ENCODE measurements at regions not wholly inside any gene's neighbourhood (a gene's known extent, or its start where the extent isn't known, plus 50 kb on each side); places are given as distances from the start of the nearest gene placed in this dataset.

DNA sequence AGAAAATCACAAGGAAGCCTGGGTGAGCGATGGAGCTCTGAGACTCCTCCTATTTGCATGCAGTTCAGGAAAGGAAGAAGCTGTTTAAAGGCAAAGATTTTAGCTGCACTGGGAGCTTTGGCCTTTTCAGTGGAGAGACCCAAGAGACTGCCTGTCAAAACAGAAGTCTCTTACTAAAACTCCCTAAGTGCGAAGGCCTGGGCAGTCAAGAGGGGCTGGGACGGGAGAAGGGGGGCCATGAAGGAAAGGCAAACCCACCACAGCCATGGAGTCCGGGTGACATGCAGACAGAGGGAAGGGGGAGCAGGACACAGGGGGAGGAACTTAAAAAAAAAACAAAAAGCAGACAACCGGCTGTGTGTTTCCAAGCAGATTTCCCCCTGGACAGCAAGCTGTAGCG, 537.6 kb upstream of the NOX3 start:
- no peak for DNase-seq (ENCODE audit: low read depth)
- TF ChIP-seq, protein P1, sequence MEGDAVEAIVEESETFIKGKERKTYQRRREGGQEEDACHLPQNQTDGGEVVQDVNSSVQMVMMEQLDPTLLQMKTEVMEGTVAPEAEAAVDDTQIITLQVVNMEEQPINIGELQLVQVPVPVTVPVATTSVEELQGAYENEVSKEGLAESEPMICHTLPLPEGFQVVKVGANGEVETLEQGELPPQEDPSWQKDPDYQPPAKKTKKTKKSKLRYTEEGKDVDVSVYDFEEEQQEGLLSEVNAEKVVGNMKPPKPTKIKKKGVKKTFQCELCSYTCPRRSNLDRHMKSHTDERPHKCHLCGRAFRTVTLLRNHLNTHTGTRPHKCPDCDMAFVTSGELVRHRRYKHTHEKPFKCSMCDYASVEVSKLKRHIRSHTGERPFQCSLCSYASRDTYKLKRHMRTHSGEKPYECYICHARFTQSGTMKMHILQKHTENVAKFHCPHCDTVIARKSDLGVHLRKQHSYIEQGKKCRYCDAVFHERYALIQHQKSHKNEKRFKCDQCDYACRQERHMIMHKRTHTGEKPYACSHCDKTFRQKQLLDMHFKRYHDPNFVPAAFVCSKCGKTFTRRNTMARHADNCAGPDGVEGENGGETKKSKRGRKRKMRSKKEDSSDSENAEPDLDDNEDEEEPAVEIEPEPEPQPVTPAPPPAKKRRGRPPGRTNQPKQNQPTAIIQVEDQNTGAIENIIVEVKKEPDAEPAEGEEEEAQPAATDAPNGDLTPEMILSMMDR (IDR thresholded peaks at IDR 0.05; ENCODE audit: low read depth, low read length): no peak
- no peak for TF ChIP-seq MYC (IDR thresholded peaks at IDR 0.05; ENCODE audit: low read depth, low read length)
- TF ChIP-seq POLR2A (IDR thresholded peaks at IDR 0.05; ENCODE audit: extremely low read depth, insufficient read length): no peak
- TF ChIP-seq, protein P2, sequence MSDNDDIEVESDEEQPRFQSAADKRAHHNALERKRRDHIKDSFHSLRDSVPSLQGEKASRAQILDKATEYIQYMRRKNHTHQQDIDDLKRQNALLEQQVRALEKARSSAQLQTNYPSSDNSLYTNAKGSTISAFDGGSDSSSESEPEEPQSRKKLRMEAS (IDR thresholded peaks at IDR 0.05; ENCODE audit: low read depth, low read length): no peak
- H3K4me3 ChIP-seq (ENCODE audit: low read depth, low read length): no peak overlapping the region

DNA sequence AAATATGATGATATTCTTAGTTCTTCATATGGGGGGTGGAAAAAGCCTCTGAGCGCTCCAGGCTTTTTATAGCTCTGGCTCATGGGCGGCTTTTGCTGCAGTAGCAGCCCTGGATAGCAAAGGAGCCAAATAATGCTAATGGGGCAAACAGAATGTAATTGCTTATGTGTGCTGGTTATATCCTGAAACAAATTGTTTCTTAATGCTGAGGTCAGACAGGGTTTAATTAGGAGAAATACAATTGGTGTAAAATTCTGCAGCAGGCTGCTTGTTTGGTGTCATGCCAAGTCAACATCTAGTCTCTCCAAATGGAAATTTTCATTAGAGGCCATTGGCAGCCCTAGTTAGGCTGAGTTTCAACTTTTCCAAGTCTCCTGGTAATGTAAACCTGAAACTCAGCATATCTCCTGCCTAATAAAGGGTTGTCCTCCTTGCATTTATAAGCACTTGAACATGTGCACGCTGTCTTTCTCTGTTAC, 530.1 kb upstream of the NOX3 start:
- TF ChIP-seq, protein P2 (IDR thresholded peaks at IDR 0.05; ENCODE audit: low read depth, low read length): no peak
- TF ChIP-seq, protein P1 (IDR thresholded peaks at IDR 0.05; ENCODE audit: low read depth, low read length): no peak
- TF ChIP-seq MYC (IDR thresholded peaks at IDR 0.05; ENCODE audit: low read depth, low read length) (no peak), POLR2A (IDR thresholded peaks at IDR 0.05; ENCODE audit: extremely low read depth, insufficient read length) (no peak)
- no peak overlapping the region for H3K4me3 ChIP-seq (ENCODE audit: low read depth, low read length)
- DNase-seq (ENCODE audit: low read depth): no peak

DNA sequence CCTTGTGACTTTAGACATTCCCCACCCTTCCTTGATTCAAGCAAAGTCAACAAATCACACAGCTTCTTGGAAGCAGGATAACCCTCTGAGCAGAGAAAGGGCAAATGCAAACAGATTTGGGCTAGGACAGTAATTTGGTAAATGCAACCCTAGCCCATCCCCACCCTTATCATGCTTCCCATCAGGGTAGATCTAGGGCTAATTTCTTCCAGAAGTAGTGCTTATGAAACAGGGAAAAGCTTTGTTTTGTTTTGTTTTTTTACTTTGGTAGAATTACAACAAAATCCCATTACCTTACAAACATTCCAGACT, 525.1 kb upstream of the NOX3 start:
- DNase-seq (ENCODE audit: low read depth): no peak
- TF ChIP-seq POLR2A (IDR thresholded peaks at IDR 0.05; ENCODE audit: extremely low read depth, insufficient read length): no peak
- no peak overlapping the region for H3K4me3 ChIP-seq (ENCODE audit: low read depth, low read length)

DNA sequence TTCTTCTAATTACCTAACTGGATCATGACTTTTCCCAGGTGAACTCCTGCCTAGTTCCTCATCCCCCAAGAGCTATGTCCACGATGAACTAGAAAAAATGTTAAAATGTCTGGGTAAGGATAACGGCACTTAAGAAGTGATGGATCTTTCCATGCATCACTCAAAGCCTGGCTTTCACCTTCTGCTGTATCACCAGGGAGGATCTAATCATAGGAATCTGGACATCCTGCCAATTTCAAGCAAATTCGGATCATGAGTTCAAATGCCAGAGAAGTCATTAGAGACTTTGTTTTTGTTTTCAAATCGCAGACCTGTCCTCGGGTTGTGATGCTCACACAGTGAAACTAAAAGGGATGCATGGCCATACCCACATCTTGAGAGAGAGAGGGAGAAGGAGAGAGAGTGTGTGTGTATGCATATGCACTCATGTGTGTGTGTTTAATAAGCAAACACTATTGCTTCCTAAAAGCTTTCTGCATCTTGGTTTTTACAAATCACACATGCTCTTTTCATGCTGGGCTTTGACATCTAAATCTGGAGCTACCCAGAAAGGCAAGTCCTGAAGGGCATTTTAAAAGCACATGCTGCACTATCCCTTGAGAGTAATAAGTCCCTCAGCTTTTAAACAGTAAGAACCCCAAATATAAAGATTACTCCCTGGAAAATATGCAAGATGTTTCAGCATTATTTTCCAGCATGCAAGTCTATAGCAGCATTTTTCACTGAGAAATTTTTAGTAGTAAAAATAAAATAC, 524.6 kb upstream of the NOX3 start:
- TF ChIP-seq, protein P1 (IDR thresholded peaks at IDR 0.05; ENCODE audit: low read depth, low read length): no peak
- no peak for TF ChIP-seq POLR2A (IDR thresholded peaks at IDR 0.05; ENCODE audit: extremely low read depth, insufficient read length)
- TF ChIP-seq, protein P2 (IDR thresholded peaks at IDR 0.05; ENCODE audit: low read depth, low read length): no peak
- no peak for TF ChIP-seq MYC (IDR thresholded peaks at IDR 0.05; ENCODE audit: low read depth, low read length)
- DNase-seq (ENCODE audit: low read depth): no peak
- no peak overlapping the region for H3K4me3 ChIP-seq (ENCODE audit: low read depth, low read length)

DNA sequence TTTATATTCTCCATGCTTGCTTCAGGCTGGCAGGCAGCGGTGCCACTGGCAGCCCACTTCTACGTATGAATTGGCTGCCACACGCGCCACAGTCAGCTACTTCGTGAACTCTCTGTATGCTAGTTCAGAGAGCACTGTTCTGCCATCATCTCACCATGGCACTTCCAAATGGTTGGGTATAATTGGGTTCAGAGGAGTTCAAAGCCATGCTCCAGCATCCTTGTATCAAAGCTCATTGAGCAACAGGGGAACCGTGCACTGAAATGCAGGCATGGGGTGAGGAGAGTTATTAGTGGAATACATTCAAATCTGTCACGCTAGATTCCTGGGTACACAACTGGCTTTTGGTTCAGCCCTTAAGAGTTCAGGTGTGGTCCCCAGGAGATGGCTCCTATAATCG, 519.9 kb upstream of the NOX3 start:
- no peak overlapping the region for H3K4me3 ChIP-seq (ENCODE audit: low read depth, low read length)
- TF ChIP-seq POLR2A (IDR thresholded peaks at IDR 0.05; ENCODE audit: extremely low read depth, insufficient read length) (no peak), MYC (IDR thresholded peaks at IDR 0.05; ENCODE audit: low read depth, low read length) (no peak)
- TF ChIP-seq, protein P1 (IDR thresholded peaks at IDR 0.05; ENCODE audit: low read depth, low read length): no peak
- TF ChIP-seq, protein P2 (IDR thresholded peaks at IDR 0.05; ENCODE audit: low read depth, low read length): no peak
- DNase-seq (ENCODE audit: low read depth): no peak

DNA sequence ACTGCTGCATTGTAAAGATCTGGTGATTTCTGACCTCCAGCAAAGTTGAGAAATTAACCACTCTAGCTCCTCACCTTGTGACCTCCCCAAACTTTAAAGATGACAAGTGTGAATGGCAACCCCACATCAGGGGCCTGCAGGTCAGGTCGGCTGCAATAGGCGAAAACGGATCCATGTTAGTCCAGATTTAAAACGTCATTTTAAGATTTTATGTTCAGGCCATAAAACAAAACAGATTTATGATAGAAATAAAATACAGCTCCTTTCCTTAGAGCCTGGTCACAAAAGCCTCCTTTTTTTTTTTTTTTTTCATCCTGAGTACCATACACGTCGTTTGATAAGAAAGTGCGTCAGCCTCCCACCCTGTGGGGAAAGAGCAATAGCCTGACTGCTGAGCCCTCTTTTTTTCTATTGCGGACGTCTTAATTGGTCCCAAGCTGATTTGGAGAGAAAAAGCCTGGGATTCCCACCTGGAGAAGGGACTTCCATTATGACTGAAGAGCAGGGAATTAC, 519.2 kb upstream of the NOX3 start:
- no peak overlapping the region for H3K4me3 ChIP-seq (ENCODE audit: low read depth, low read length)
- no peak for DNase-seq (ENCODE audit: low read depth)
- TF ChIP-seq POLR2A (IDR thresholded peaks at IDR 0.05; ENCODE audit: extremely low read depth, insufficient read length): no peak
- TF ChIP-seq, protein P2 (IDR thresholded peaks at IDR 0.05; ENCODE audit: low read depth, low read length): no peak
